Adrenal gland (tissue), 5 donors: ENCODE measurements at regions not wholly inside any gene's neighbourhood (a gene's known extent, or its start where the extent isn't known, plus 50 kb on each side); places are given as distances from the start of the nearest gene placed in this dataset.
"Not testable (repeated sequence)": the region's sequence is repeated elsewhere in the genome, so short reads cannot be mapped to it uniquely, and the experiment has no call there.

Experiments
- POLR2A ChIP-seq, 2 donors: fragments of 450-650 bp; IDR thresholded peaks; one replicate each; pipeline ENCODE4 v1.6.1; 2017; ENCODE audit warnings: antibody characterized with exemption in 2 of 2, mild to moderate bottlenecking in 2 of 2, moderate library complexity in 1 of 2
- TF ChIP-seq, protein P1 (sequence below), 6 experiments: fragments of 450-650 bp in 4 of 6; fragments of 200-600 bp in 2 of 6; sonication (generic) in 1 of 6; IDR thresholded peaks; 1 replicate in 5 of 6; 2 replicates in 1 of 6; pipeline versions ENCODE4 v1.5.1 to v1.8.0; 2016 to 2021; ENCODE audit warnings: antibody characterized with exemption in 6 of 6, mild to moderate bottlenecking in 2 of 6, moderate library complexity in 1 of 6
- donor health status: DM: no; HTN: no; CAD: no.

DNA sequence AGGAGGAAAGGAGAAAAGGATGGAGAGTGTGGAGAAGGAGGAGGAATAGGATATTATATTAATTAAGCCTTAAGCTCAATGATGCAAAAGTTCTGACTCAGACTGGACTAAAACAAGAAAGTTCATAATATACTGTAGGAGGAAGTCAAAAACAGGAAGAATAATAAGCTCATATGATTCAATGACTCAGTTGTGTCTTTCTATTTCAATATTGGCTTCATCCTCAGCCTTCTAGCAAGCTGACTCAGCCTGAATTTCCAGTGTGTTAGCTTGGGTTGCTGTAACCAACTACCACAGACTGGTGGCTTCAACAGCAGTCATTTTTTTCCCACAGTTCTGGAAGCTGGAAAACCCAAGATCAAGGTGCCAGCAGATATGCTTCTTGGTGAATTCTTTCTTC, 254.8 kb upstream of the DPP6 start:
- TF ChIP-seq, protein P1, sequence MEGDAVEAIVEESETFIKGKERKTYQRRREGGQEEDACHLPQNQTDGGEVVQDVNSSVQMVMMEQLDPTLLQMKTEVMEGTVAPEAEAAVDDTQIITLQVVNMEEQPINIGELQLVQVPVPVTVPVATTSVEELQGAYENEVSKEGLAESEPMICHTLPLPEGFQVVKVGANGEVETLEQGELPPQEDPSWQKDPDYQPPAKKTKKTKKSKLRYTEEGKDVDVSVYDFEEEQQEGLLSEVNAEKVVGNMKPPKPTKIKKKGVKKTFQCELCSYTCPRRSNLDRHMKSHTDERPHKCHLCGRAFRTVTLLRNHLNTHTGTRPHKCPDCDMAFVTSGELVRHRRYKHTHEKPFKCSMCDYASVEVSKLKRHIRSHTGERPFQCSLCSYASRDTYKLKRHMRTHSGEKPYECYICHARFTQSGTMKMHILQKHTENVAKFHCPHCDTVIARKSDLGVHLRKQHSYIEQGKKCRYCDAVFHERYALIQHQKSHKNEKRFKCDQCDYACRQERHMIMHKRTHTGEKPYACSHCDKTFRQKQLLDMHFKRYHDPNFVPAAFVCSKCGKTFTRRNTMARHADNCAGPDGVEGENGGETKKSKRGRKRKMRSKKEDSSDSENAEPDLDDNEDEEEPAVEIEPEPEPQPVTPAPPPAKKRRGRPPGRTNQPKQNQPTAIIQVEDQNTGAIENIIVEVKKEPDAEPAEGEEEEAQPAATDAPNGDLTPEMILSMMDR (IDR thresholded peaks at IDR 0.05): not testable (repeated sequence)
- TF ChIP-seq POLR2A (IDR thresholded peaks at IDR 0.05): not testable (repeated sequence)
